ENCODE measurements at regions not wholly inside any gene's neighbourhood (a gene's known extent, or its start where the extent isn't known, plus 50 kb on each side); places are given as distances from the start of the nearest gene placed in this dataset.

DNA sequence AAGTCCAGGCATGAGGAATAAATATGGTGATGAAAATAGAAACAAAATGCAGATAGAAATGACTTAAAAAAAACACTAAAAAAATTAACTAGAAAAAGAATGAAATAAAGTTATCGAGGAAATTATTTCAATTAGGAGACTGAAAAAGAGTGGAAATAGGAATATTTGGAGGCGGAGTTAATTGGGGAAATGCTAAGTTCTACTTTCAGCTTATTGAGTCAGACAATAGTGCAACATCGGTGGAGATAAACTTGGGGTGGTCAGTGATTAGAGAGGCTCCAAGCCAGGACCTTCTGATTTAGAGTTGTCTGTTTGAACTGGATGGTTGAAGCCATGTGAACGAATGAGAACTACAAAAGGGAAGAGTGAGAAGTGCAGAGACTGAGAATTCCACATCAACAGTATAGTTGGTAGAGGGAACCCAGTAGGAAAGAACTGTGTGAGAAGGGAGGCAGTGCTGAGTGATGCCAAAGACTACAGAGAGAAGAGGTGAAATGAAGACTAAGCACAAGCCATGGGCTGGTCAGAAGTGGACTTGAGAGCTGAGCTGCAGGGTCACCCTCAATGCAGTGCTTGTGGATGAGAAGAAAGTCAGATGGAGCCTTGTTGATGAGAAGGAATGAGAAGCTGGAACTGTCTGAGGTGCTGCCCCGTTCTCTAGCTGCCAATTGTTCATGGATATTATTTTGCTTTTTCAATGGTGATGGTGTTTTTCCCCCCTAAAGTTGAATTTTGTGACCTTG is 160.7 kb downstream of the ICE1 start:
- no peak for DNase-seq (ENCODE audit: low read depth in 2 of 2)
- H3K4me3 ChIP-seq (replicated peaks in 1 of 2; ENCODE audit: low read depth in 2 of 2, low read length in 2 of 2), result no peak overlapping the region
- no peak for TF ChIP-seq CTCF (IDR thresholded peaks at IDR 0.05; ENCODE audit: low read depth, low read length)

DNA sequence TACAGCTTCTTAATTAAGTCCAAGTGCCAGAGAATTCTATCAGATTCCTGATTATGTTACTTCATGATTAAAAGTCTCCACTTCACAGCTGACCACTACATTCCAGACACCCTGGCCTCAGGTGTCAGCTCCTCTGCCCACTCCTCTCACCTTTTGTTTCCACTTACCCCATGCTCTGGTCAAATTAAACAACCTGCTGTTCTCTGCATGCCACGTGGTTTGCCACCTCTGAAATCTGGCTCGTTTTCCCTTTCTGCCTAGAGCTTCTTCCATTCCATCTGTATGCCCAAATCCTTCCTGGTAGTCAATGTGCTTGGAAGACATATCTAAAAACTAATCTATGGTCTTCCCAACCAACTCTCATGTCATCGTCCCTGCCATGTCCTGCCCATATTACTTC is 158.6 kb downstream of the ICE1 start:
- H3K4me3 ChIP-seq (replicated peaks in 1 of 2; ENCODE audit: low read depth in 2 of 2, low read length in 2 of 2), result no peak overlapping the region
- no peak for DNase-seq (ENCODE audit: low read depth in 2 of 2)
- TF ChIP-seq CTCF (IDR thresholded peaks at IDR 0.05; ENCODE audit: low read depth, low read length), result no peak

- no peak for TF ChIP-seq CTCF (IDR thresholded peaks at IDR 0.05; ENCODE audit: low read depth, low read length)
- no peak overlapping the region for H3K4me3 ChIP-seq (replicated peaks in 1 of 2; ENCODE audit: low read depth in 2 of 2, low read length in 2 of 2)
- no peak for DNase-seq (ENCODE audit: low read depth in 2 of 2)
These were observed 154.3 kb downstream of the ICE1 start for GRCh38 chr5:5576744-5577143.

- no peak for TF ChIP-seq CTCF (IDR thresholded peaks at IDR 0.05; ENCODE audit: low read depth, low read length)
- DNase-seq (ENCODE audit: low read depth in 2 of 2), result no peak
- H3K4me3 ChIP-seq (replicated peaks in 1 of 2; ENCODE audit: low read depth in 2 of 2, low read length in 2 of 2), result no peak overlapping the region
These were observed 153.0 kb downstream of the ICE1 start for GRCh38 chr5:5575461-5575860.

DNA sequence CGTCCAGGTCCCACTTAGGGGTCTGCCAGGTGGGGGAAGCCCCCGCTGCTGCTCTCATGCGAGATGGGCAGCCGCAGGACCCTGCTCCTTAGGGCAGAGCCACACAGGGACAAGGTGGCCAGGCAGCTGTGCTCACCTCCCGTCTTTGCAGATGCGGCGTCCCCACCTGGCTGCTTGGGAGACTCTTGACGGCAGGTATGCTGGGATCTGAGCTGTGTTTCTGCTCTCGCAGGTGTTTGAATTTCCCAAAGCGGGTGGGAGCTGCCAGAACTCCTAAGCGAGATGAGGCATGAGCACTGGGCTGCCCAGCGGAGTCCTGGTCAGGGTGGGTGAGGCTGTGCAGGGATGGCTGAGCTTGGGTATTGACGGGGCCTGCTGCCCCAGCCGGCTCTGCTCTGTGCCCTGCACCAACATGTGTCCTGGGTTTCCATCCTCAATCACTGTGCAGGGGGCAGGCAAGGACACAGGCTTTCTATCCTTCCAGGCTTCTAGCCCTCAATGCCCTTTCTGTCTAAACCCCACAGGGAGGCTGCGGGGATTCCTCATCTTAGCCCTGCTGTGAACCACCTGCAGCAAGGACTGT is 151.4 kb downstream of the ICE1 start:
- no peak for DNase-seq (ENCODE audit: low read depth in 2 of 2)
- TF ChIP-seq CTCF (IDR thresholded peaks at IDR 0.05; ENCODE audit: low read depth, low read length), result no peak
- no peak overlapping the region for H3K4me3 ChIP-seq (replicated peaks in 1 of 2; ENCODE audit: low read depth in 2 of 2, low read length in 2 of 2)

DNA sequence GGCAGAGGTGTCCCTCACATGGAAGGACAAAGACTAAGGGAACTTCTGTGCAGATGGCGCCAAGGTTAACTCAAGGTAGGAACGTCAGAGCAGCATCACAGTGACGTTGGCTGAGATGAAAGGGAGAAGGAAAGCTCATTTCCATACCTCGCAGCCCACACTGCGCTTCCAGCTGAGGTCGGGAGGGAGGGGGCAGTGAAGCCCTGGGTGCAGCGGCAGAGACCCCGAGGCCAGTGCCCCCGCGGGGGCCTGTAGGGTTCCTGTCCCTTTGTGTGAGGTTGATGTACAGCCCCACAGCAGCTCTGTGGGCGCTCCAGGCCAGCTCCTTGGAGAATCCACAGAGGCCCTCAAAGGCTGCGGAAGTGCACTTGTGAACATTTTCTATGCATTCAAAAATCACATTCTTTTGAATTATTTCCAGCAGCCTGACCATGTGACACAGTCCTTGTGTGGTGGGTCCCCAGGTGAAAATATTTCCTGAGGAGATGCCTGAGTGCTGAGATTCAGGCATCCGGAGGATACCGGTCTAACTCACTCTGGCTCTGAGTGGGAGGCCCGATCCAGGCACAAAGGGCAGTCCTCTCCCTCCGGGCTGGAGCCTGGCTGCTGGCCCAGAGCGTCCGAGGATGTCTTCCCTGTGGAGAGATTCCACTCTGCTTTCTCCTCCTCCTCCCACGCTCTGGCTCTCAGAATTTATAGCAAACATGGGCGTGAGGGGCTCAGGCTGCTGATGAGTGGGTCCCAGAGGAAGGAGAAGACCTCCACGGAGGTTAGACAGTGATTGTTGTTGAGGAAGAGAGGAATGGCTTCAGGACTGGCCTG is 150.7 kb downstream of the ICE1 start:
- no peak overlapping the region for H3K4me3 ChIP-seq (replicated peaks in 1 of 2; ENCODE audit: low read depth in 2 of 2, low read length in 2 of 2)
- no peak for TF ChIP-seq CTCF (IDR thresholded peaks at IDR 0.05; ENCODE audit: low read depth, low read length)
- DNase-seq (ENCODE audit: low read depth in 2 of 2), result no peak
